MM.1S (cell line): ENCODE measurements at regions not wholly inside any gene's neighbourhood (a gene's known extent, or its start where the extent isn't known, plus 50 kb on each side); places are given as distances from the start of the nearest gene placed in this dataset.

Experiments used
- DNase-seq: peaks from one replicate; pipeline ENCODE4 v3.0.0-alpha.2; 2015
- H2AFZ ChIP-seq: fragments of 300-600 bp; sonication (generic); 2 replicates; pipeline ENCODE4 v1.6.0; 2016; ENCODE audit warnings: antibody characterized with exemption, low read length
- H3F3A ChIP-seq: fragments of 300-600 bp; sonication (generic); 2 replicates; pipeline ENCODE4 v1.6.1; 2016; ENCODE audit warnings: mild to moderate bottlenecking, antibody characterized with exemption, low read length, moderate library complexity, mixed read lengths; ENCODE audit not compliant: insufficient read depth
- H3K27ac ChIP-seq: fragments of 300-600 bp; sonication (generic); 2 replicates; pipeline ENCODE4 v1.5.1; 2016; ENCODE audit warnings: mild to moderate bottlenecking, low read length
- H3K27me3 ChIP-seq: fragments of 300-600 bp; sonication (generic); replicated peaks from 2 replicates; pipeline ENCODE4 v1.6.0; 2016; ENCODE audit warnings: low read length; ENCODE audit not compliant: insufficient read depth
- H3K36me3 ChIP-seq: fragments of 300-600 bp; sonication (generic); replicated peaks from 2 replicates; pipeline ENCODE4 v1.6.1; 2016; ENCODE audit warnings: mild to moderate bottlenecking, low read length, mixed read lengths; ENCODE audit not compliant: insufficient read depth
- H3K4me1 ChIP-seq: fragments of 300-600 bp; sonication (generic); 2 replicates; pipeline ENCODE4 v1.6.1; 2016; ENCODE audit warnings: low read length, mixed read lengths
- H3K4me2 ChIP-seq: fragments of 300-600 bp; sonication (generic); 2 replicates; pipeline ENCODE4 v1.6.0; 2016; ENCODE audit warnings: low read depth, low read length
- H3K4me3 ChIP-seq: fragments of 300-600 bp; sonication (generic); 2 replicates; pipeline ENCODE4 v1.5.1; 2016; ENCODE audit warnings: low read length, mixed read lengths
- H3K79me2 ChIP-seq: fragments of 300-600 bp; sonication (generic); 2 replicates; pipeline ENCODE4 v1.6.1; 2016; ENCODE audit warnings: mixed run types, low read length, mixed read lengths
- H3K9ac ChIP-seq: fragments of 300-600 bp; sonication (generic); 2 replicates; pipeline ENCODE4 v1.6.1; 2016; ENCODE audit warnings: low read length, mixed read lengths
- H3K9me2 ChIP-seq: fragments of 300-600 bp; sonication (generic); replicated peaks from 2 replicates; pipeline ENCODE4 v1.6.1; 2016; ENCODE audit warnings: mild to moderate bottlenecking, low read length, mixed read lengths; ENCODE audit not compliant: insufficient read depth
- H3K9me3 ChIP-seq: fragments of 300-600 bp; sonication (generic); replicated peaks from 2 replicates; pipeline ENCODE4 v1.6.1; 2016; ENCODE audit warnings: mild to moderate bottlenecking, low read length, mixed read lengths; ENCODE audit not compliant: insufficient read depth
- H4K20me1 ChIP-seq: fragments of 300-600 bp; sonication (generic); 2 replicates; pipeline ENCODE4 v1.6.1; 2016; ENCODE audit warnings: mild to moderate bottlenecking, low read length, moderate library complexity, mixed read lengths; ENCODE audit not compliant: insufficient read depth
- CTCF ChIP-seq: fragments of 300-600 bp; sonication (generic); IDR thresholded peaks from 2 replicates; pipeline ENCODE4 v1.5.1; 2016; ENCODE audit warnings: antibody characterized with exemption, low read length, mixed read lengths
- EZH2 ChIP-seq: fragments of 300-600 bp; sonication (generic); optimal IDR thresholded peaks from 2 replicates; pipeline ENCODE3; 2017; ENCODE audit warnings: low read depth, mild to moderate bottlenecking, antibody characterized with exemption, low read length, mixed read lengths
- EZH2phosphoT487 ChIP-seq: fragments of 300-600 bp; sonication (generic); IDR thresholded peaks from 2 replicates; pipeline ENCODE4 v1.6.1; 2018; ENCODE audit warnings: antibody characterized with exemption, low read length

GRCh38 chrX:113580486-113580885 lies 739.9 kb upstream of the AMOT start:
- Histone ChIP-seq H4K20me1 (no peaks in the 10 kb centered on the region), H3F3A (no peaks in the 10 kb centered on the region), H3K27ac (no peak overlapping the region), H3K9me2 (no peaks in the 10 kb centered on the region), H3K9ac (no peak overlapping the region), H2AFZ (no peak overlapping the region), H3K36me3 (no peaks in the 10 kb centered on the region), H3K9me3 (no peaks in the 10 kb centered on the region), H3K4me1 (no peaks in the 10 kb centered on the region), H3K79me2 (no peaks in the 10 kb centered on the region), H3K27me3 (no peaks in the 10 kb centered on the region), H3K4me2 (no peak overlapping the region), H3K4me3 (no peak overlapping the region)
- no peak for TF ChIP-seq EZH2phosphoT487
- TF ChIP-seq CTCF: no peak
- TF ChIP-seq EZH2: no peak
- DNase-seq: no peak

- Histone ChIP-seq H3K4me2 (no peak overlapping the region), H3K4me1 (no peaks in the 10 kb centered on the region), H3K4me3 (no peak overlapping the region), H3K9ac (no peak overlapping the region), H3K27ac (no peak overlapping the region), H2AFZ (no peak overlapping the region), H3K9me3 (no peaks in the 10 kb centered on the region), H3K79me2 (no peaks in the 10 kb centered on the region), H4K20me1 (no peaks in the 10 kb centered on the region), H3K27me3 (no peaks in the 10 kb centered on the region), H3K9me2 (no peaks in the 10 kb centered on the region), H3F3A (no peaks in the 10 kb centered on the region), H3K36me3 (no peaks in the 10 kb centered on the region)
- DNase-seq: no peak
- no peak for TF ChIP-seq EZH2phosphoT487
- no peak for TF ChIP-seq EZH2
- TF ChIP-seq CTCF: no peak
Observed at GRCh38 chrX:113558576-113558975, 717.9 kb upstream of the AMOT start.

- no peak for TF ChIP-seq EZH2
- no peak for TF ChIP-seq EZH2phosphoT487
- no peak for TF ChIP-seq CTCF
- H3K9me2 ChIP-seq: no peaks in the 10 kb centered on the region
- no peak overlapping the region for H3K4me3 ChIP-seq
- DNase-seq: no peak
- no peaks in the 10 kb centered on the region for H3K27me3 ChIP-seq
- no peaks in the 10 kb centered on the region for H3K79me2 ChIP-seq
- no peak overlapping the region for H3K4me2 ChIP-seq
- no peak overlapping the region for H2AFZ ChIP-seq
- no peaks in the 10 kb centered on the region for H3F3A ChIP-seq
- H3K27ac ChIP-seq: no peak overlapping the region
- no peak overlapping the region for H3K9ac ChIP-seq
- H3K9me3 ChIP-seq: no peaks in the 10 kb centered on the region
- H3K4me1 ChIP-seq: no peaks in the 10 kb centered on the region
- no peaks in the 10 kb centered on the region for H3K36me3 ChIP-seq
- H4K20me1 ChIP-seq: no peaks in the 10 kb centered on the region
Observed at GRCh38 chrX:113551919-113552318, 711.3 kb upstream of the AMOT start.
